ENCODE measurements at regions not wholly inside any gene's neighbourhood (a gene's known extent, or its start where the extent isn't known, plus 50 kb on each side); places are given as distances from the start of the nearest gene placed in this dataset.

GRCh38 chr6:76771059-76771634, 692.1 kb downstream of the HTR1B start:
- Histone ChIP-seq H3K27me3 (ENCODE audit: insufficient read depth, poor library complexity, severe bottlenecking) (no peaks in the 10 kb centered on the region), H3K4me3 (replicated peaks; ENCODE audit: insufficient read depth, low read length) (no peak overlapping the region), H3K27ac (replicated peaks) (no peak overlapping the region)
- DNase-seq (ENCODE audit: low read depth in 1 of 2, low spot score in 1 of 2): no peak
- TF ChIP-seq POLR2AphosphoS5 (IDR thresholded peaks at IDR 0.05; ENCODE audit: low read depth): no peak
- TF ChIP-seq, protein P1, sequence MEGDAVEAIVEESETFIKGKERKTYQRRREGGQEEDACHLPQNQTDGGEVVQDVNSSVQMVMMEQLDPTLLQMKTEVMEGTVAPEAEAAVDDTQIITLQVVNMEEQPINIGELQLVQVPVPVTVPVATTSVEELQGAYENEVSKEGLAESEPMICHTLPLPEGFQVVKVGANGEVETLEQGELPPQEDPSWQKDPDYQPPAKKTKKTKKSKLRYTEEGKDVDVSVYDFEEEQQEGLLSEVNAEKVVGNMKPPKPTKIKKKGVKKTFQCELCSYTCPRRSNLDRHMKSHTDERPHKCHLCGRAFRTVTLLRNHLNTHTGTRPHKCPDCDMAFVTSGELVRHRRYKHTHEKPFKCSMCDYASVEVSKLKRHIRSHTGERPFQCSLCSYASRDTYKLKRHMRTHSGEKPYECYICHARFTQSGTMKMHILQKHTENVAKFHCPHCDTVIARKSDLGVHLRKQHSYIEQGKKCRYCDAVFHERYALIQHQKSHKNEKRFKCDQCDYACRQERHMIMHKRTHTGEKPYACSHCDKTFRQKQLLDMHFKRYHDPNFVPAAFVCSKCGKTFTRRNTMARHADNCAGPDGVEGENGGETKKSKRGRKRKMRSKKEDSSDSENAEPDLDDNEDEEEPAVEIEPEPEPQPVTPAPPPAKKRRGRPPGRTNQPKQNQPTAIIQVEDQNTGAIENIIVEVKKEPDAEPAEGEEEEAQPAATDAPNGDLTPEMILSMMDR (IDR thresholded peaks at IDR 0.05; ENCODE audit: insufficient read depth, low read length): no peak
- no peak for TF ChIP-seq SPI1 (IDR thresholded peaks at IDR 0.05; ENCODE audit: borderline replicate concordance, low read depth)
- TF ChIP-seq REST (IDR thresholded peaks at IDR 0.05; ENCODE audit: insufficient replicate concordance, low read depth): no peak
- no peak for TF ChIP-seq GABPA (IDR thresholded peaks at IDR 0.05; ENCODE audit: low read depth)

GRCh38 chr6:76770281-76770680, 693.0 kb downstream of the HTR1B start:
- Histone ChIP-seq H3K27ac (replicated peaks) (no peak overlapping the region), H3K27me3 (ENCODE audit: insufficient read depth, poor library complexity, severe bottlenecking) (no peaks in the 10 kb centered on the region), H3K4me3 (replicated peaks; ENCODE audit: insufficient read depth, low read length) (no peak overlapping the region)
- DNase-seq (ENCODE audit: low read depth in 1 of 2, low spot score in 1 of 2): no peak
- TF ChIP-seq SPI1 (IDR thresholded peaks at IDR 0.05; ENCODE audit: borderline replicate concordance, low read depth) (no peak), GABPA (IDR thresholded peaks at IDR 0.05; ENCODE audit: low read depth) (no peak), POLR2AphosphoS5 (IDR thresholded peaks at IDR 0.05; ENCODE audit: low read depth) (no peak), REST (IDR thresholded peaks at IDR 0.05; ENCODE audit: insufficient replicate concordance, low read depth) (no peak)
- TF ChIP-seq, protein P1 (IDR thresholded peaks at IDR 0.05; ENCODE audit: insufficient read depth, low read length): no peak

DNA sequence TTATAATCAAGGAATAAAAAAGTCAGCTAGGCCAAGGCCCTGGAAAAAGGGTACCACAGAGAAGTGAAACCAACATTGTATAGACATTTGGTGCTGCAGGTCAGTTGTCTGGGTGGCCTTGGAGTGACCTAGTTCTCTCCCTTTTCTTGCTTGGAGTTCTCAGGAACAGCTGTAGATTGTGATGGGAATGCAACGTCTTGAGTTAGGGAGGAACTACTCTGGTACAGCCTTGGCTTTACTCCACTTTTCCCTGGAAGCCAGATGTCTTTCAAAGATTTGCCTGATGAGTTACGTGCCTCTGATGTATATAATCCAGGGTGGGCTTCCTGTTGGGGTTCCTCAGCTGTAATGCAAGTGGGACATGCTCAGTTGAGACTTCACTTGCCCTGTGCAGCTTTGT, 694.7 kb downstream of the HTR1B start:
- H3K27ac ChIP-seq (replicated peaks): no peak overlapping the region
- H3K4me3 ChIP-seq (replicated peaks; ENCODE audit: insufficient read depth, low read length): no peak overlapping the region
- no peak for DNase-seq (ENCODE audit: low read depth in 1 of 2, low spot score in 1 of 2)
- TF ChIP-seq GABPA (IDR thresholded peaks at IDR 0.05; ENCODE audit: low read depth): no peak
- no peak for TF ChIP-seq SPI1 (IDR thresholded peaks at IDR 0.05; ENCODE audit: borderline replicate concordance, low read depth)
- TF ChIP-seq, protein P1 (IDR thresholded peaks at IDR 0.05; ENCODE audit: insufficient read depth, low read length): no peak
- TF ChIP-seq POLR2AphosphoS5 (IDR thresholded peaks at IDR 0.05; ENCODE audit: low read depth): no peak
- no peak for TF ChIP-seq REST (IDR thresholded peaks at IDR 0.05; ENCODE audit: insufficient replicate concordance, low read depth)
- H3K27me3 ChIP-seq (ENCODE audit: insufficient read depth, poor library complexity, severe bottlenecking): no peaks in the 10 kb centered on the region

All from HL-60 (cell line).